ENCODE measurements at regions not wholly inside any gene's neighbourhood (a gene's known extent, or its start where the extent isn't known, plus 50 kb on each side); places are given as distances from the start of the nearest gene placed in this dataset.

DNA sequence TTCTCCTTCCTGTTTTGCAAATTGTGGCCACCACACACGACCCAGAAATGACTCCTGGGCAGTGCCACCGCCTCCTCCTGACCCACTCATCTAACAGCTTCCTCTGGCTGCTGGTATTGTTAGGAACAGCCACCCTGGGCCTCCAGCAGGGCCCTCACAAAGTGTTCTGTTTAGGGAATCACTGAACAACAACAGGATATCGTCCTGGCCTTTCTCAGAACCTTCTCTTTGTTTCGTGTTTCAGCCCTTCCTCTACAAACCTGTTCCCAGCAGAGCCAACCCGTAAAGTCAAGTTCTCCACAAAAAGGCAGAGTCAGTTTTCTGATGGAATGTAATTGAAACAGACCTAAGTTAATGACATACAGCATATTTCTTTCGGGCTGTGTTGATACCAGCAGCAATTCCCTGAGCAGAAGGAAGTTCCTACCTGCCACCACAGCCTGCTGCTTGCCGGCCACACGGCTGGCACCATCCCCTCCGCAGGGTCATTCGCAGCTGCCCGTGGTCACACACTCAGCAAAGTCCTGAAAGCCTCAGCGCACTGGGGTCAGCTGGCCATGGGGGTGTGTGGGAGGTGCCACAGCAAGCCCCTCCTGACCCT is 91.7 kb upstream of the PITRM1 start:
- TF ChIP-seq, protein P1, sequence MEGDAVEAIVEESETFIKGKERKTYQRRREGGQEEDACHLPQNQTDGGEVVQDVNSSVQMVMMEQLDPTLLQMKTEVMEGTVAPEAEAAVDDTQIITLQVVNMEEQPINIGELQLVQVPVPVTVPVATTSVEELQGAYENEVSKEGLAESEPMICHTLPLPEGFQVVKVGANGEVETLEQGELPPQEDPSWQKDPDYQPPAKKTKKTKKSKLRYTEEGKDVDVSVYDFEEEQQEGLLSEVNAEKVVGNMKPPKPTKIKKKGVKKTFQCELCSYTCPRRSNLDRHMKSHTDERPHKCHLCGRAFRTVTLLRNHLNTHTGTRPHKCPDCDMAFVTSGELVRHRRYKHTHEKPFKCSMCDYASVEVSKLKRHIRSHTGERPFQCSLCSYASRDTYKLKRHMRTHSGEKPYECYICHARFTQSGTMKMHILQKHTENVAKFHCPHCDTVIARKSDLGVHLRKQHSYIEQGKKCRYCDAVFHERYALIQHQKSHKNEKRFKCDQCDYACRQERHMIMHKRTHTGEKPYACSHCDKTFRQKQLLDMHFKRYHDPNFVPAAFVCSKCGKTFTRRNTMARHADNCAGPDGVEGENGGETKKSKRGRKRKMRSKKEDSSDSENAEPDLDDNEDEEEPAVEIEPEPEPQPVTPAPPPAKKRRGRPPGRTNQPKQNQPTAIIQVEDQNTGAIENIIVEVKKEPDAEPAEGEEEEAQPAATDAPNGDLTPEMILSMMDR (conservative IDR thresholded peaks at IDR 0.05; ENCODE audit: low read length) = no peak
- TF ChIP-seq EZH2phosphoT487 (IDR thresholded peaks at IDR 0.05; ENCODE audit: borderline replicate concordance) = no peak
- no peaks in the 10 kb centered on the region for H3K36me3 ChIP-seq (ENCODE audit: insufficient read depth, low read length)
- no peak overlapping the region for H3K9ac ChIP-seq (ENCODE audit: low read depth, low read length, poor library complexity, severe bottlenecking)
- H3K4me1 ChIP-seq (ENCODE audit: insufficient read depth, low read length, poor library complexity, severe bottlenecking) = no peaks in the 10 kb centered on the region
- H3K4me3 ChIP-seq (ENCODE audit: low read length, poor library complexity, severe bottlenecking) = no peak overlapping the region
- H3K9me3 ChIP-seq (ENCODE audit: insufficient read depth, low read depth, low read length) = no peaks in the 10 kb centered on the region
- no peak overlapping the region for H3K4me2 ChIP-seq (ENCODE audit: low read depth, low read length, poor library complexity, severe bottlenecking)
- H3F3A ChIP-seq (ENCODE audit: low read depth) = no peaks in the 10 kb centered on the region
- no peaks in the 10 kb centered on the region for H4K20me1 ChIP-seq (ENCODE audit: insufficient read depth, low read length, poor library complexity, severe bottlenecking)
- no peaks in the 10 kb centered on the region for H3K79me2 ChIP-seq (ENCODE audit: insufficient read depth, low read length)
- H2AFZ ChIP-seq (ENCODE audit: low read length) = no peak overlapping the region
- H3K9me2 ChIP-seq (replicated peaks; ENCODE audit: low read depth, low read length) = no peaks in the 10 kb centered on the region
- H3K27me3 ChIP-seq (ENCODE audit: insufficient read depth, low read length, poor library complexity, severe bottlenecking) = no peaks in the 10 kb centered on the region

DNA sequence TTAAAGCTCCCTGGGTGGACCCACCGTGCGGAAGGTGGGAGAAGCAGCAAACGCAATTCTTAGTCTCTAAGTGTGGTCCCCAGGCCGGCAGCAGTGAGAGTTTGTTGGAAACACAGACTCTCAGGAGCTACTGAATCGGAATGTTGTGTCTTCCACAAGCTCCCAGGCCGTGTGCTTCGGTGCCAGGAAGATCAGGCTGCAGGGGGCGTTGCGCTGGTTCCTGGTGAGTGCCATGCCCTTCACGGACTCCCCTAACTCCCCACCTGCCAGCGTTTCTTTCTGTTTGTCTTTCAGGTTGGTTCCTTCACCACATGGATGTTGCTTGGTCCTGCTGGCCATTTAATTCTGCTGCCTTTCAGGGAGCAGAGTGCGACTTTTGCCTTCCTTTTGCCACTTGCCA is 91.2 kb upstream of the PITRM1 start:
- no peak overlapping the region for H2AFZ ChIP-seq (ENCODE audit: low read length)
- H3K4me2 ChIP-seq (ENCODE audit: low read depth, low read length, poor library complexity, severe bottlenecking) = no peak overlapping the region
- no peaks in the 10 kb centered on the region for H3K36me3 ChIP-seq (ENCODE audit: insufficient read depth, low read length)
- no peaks in the 10 kb centered on the region for H4K20me1 ChIP-seq (ENCODE audit: insufficient read depth, low read length, poor library complexity, severe bottlenecking)
- no peak overlapping the region for H3K4me3 ChIP-seq (ENCODE audit: low read length, poor library complexity, severe bottlenecking)
- no peaks in the 10 kb centered on the region for H3F3A ChIP-seq (ENCODE audit: low read depth)
- no peaks in the 10 kb centered on the region for H3K9me2 ChIP-seq (replicated peaks; ENCODE audit: low read depth, low read length)
- no peaks in the 10 kb centered on the region for H3K79me2 ChIP-seq (ENCODE audit: insufficient read depth, low read length)
- TF ChIP-seq EZH2phosphoT487 (IDR thresholded peaks at IDR 0.05; ENCODE audit: borderline replicate concordance) = no peak
- TF ChIP-seq, protein P1 (conservative IDR thresholded peaks at IDR 0.05; ENCODE audit: low read length) = no peak
- no peaks in the 10 kb centered on the region for H3K27me3 ChIP-seq (ENCODE audit: insufficient read depth, low read length, poor library complexity, severe bottlenecking)
- no peaks in the 10 kb centered on the region for H3K9me3 ChIP-seq (ENCODE audit: insufficient read depth, low read depth, low read length)
- H3K9ac ChIP-seq (ENCODE audit: low read depth, low read length, poor library complexity, severe bottlenecking) = no peak overlapping the region
- no peaks in the 10 kb centered on the region for H3K4me1 ChIP-seq (ENCODE audit: insufficient read depth, low read length, poor library complexity, severe bottlenecking)

DNA sequence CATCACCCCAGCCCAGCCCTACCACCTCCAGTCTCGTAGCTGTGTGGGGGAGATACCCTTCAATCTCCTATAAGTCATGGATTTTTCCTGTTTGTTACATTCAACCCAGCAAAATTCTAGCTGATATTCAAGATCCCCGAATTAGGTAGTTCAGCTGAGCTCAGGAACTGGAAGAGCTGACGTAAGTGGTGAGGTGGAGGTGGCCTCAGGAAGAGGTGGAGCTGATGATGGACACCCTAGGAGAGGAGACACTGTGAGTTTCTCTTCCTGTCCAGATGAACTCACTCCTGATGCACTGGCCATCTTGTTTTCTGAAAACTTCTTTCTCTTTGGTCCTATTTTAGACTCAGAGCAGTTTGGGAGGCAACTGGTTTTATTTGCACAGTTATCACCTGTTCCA is 90.5 kb upstream of the PITRM1 start:
- H3F3A ChIP-seq (ENCODE audit: low read depth) = no peaks in the 10 kb centered on the region
- H3K4me2 ChIP-seq (ENCODE audit: low read depth, low read length, poor library complexity, severe bottlenecking) = no peak overlapping the region
- H3K9me3 ChIP-seq (ENCODE audit: insufficient read depth, low read depth, low read length) = no peaks in the 10 kb centered on the region
- H3K79me2 ChIP-seq (ENCODE audit: insufficient read depth, low read length) = no peaks in the 10 kb centered on the region
- H4K20me1 ChIP-seq (ENCODE audit: insufficient read depth, low read length, poor library complexity, severe bottlenecking) = no peaks in the 10 kb centered on the region
- H3K27me3 ChIP-seq (ENCODE audit: insufficient read depth, low read length, poor library complexity, severe bottlenecking) = no peaks in the 10 kb centered on the region
- no peak overlapping the region for H3K9ac ChIP-seq (ENCODE audit: low read depth, low read length, poor library complexity, severe bottlenecking)
- no peaks in the 10 kb centered on the region for H3K36me3 ChIP-seq (ENCODE audit: insufficient read depth, low read length)
- H3K4me3 ChIP-seq (ENCODE audit: low read length, poor library complexity, severe bottlenecking) = no peak overlapping the region
- no peaks in the 10 kb centered on the region for H3K9me2 ChIP-seq (replicated peaks; ENCODE audit: low read depth, low read length)
- no peaks in the 10 kb centered on the region for H3K4me1 ChIP-seq (ENCODE audit: insufficient read depth, low read length, poor library complexity, severe bottlenecking)
- no peak overlapping the region for H2AFZ ChIP-seq (ENCODE audit: low read length)
- TF ChIP-seq, protein P1 (conservative IDR thresholded peaks at IDR 0.05; ENCODE audit: low read length) = no peak
- TF ChIP-seq EZH2phosphoT487 (IDR thresholded peaks at IDR 0.05; ENCODE audit: borderline replicate concordance) = no peak
